Lower leg skin (tissue), 3 donors: ENCODE measurements at regions not wholly inside any gene's neighbourhood (a gene's known extent, or its start where the extent isn't known, plus 50 kb on each side); places are given as distances from the start of the nearest gene placed in this dataset.

ENCODE experiments used
- CTCF ChIP-seq, 3 donors: fragments of 450-650 bp; IDR thresholded peaks; one replicate each; pipeline ENCODE4 v1.5.1; 2016; ENCODE audit warnings: antibody characterized with exemption in 3 of 3, mild to moderate bottlenecking in 3 of 3, moderate library complexity in 2 of 3
- POLR2A ChIP-seq, 2 donors: fragments of 450-650 bp; IDR thresholded peaks; one replicate each; pipeline ENCODE4 v1.6.1; 2016 to 2017; ENCODE audit warnings: antibody characterized with exemption in 2 of 2, mild to moderate bottlenecking in 1 of 2, moderate library complexity in 1 of 2

DNA sequence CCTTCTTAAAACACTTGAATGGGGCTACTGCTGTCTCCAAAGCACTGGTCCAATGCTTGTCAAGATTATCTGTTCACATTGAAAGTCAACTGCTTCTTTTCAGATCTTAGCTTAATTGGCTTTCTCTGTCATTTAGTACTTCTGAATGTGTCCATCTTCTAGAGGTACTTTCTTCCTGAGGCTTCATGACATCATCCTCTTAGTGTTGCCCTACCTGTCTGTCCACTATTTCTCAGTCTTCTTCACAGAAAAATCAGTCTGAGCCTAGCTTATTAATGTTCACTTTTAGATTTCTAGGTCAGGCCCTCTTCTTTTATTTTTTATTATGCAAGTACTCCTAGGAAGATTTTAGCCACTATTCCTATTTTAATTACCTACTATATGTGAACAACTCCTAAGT is 899.9 kb downstream of the DTWD2 start:
- TF ChIP-seq CTCF (IDR thresholded peaks at IDR 0.05) = no peak
- no peak for TF ChIP-seq POLR2A (IDR thresholded peaks at IDR 0.05)
